ENCODE measurements at regions not wholly inside any gene's neighbourhood (a gene's known extent, or its start where the extent isn't known, plus 50 kb on each side); places are given as distances from the start of the nearest gene placed in this dataset.

DNA sequence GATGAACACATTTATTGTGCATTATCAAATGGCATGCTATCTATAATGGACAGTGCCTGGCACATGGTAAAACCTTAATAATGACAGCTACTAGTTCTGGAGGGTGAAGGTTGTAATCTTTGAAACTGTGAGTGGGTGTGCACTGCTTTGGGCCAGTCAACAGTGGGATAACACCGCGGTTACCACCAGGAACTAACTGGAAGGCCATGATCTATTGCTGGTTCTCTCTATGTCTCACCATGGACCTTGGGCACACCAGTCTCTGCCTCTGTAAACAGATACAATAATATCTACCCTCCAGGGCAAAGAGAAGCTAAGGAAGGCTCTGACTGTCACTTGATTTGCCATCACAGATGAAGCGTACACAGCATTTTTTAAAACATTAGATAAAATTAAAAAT lies 198.6 kb upstream of the ESRRG start:
- H3K4me1 ChIP-seq (ENCODE audit: insufficient read depth, low read length), result no peaks in the 10 kb centered on the region
- no peaks in the 10 kb centered on the region for H4K20me1 ChIP-seq (ENCODE audit: insufficient read depth, low read length)
- DNase-seq (ENCODE audit: low read depth), result no peak
- TF ChIP-seq, protein P1, sequence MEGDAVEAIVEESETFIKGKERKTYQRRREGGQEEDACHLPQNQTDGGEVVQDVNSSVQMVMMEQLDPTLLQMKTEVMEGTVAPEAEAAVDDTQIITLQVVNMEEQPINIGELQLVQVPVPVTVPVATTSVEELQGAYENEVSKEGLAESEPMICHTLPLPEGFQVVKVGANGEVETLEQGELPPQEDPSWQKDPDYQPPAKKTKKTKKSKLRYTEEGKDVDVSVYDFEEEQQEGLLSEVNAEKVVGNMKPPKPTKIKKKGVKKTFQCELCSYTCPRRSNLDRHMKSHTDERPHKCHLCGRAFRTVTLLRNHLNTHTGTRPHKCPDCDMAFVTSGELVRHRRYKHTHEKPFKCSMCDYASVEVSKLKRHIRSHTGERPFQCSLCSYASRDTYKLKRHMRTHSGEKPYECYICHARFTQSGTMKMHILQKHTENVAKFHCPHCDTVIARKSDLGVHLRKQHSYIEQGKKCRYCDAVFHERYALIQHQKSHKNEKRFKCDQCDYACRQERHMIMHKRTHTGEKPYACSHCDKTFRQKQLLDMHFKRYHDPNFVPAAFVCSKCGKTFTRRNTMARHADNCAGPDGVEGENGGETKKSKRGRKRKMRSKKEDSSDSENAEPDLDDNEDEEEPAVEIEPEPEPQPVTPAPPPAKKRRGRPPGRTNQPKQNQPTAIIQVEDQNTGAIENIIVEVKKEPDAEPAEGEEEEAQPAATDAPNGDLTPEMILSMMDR (IDR thresholded peaks at IDR 0.05; ENCODE audit: insufficient read depth, low read depth, low read length), result no peak
- TF ChIP-seq EZH2 (IDR thresholded peaks at IDR 0.05; ENCODE audit: insufficient read depth, low read length), result no peak
- no peaks in the 10 kb centered on the region for H3K36me3 ChIP-seq (ENCODE audit: insufficient read depth, low read length)
- no peak overlapping the region for H3K27ac ChIP-seq (ENCODE audit: low read depth, low read length)
- H3K4me3 ChIP-seq (ENCODE audit: insufficient read depth, low read depth, low read length), result no peak overlapping the region
- no peak overlapping the region for H2AFZ ChIP-seq (ENCODE audit: low read depth, low read length)
- H3K9me3 Mint-ChIP-seq (ENCODE audit: unreplicated experiment), result no peaks in the 10 kb centered on the region
- H3K36me3 Mint-ChIP-seq (ENCODE audit: low read depth, unreplicated experiment), result no peaks in the 10 kb centered on the region
- H3K9me3 ChIP-seq (ENCODE audit: insufficient read depth, low read depth, low read length), result no peaks in the 10 kb centered on the region
- no peak overlapping the region for H3K4me3 Mint-ChIP-seq (ENCODE audit: unreplicated experiment)
- H3K27me3 Mint-ChIP-seq (ENCODE audit: low read depth, unreplicated experiment), result no peaks in the 10 kb centered on the region
- FAIRE-seq, result no peak
- no peaks in the 10 kb centered on the region for H3K79me2 ChIP-seq (ENCODE audit: insufficient read depth, low read length)
- H3K9ac ChIP-seq (ENCODE audit: low read length), result no peak overlapping the region
- H3K4me1 Mint-ChIP-seq (ENCODE audit: low read depth, unreplicated experiment), result peaks cover 2% of the 10 kb centered on the region
- H3K27me3 ChIP-seq (ENCODE audit: insufficient read depth, low read length), result no peaks in the 10 kb centered on the region
- no peak overlapping the region for H3K4me2 ChIP-seq (ENCODE audit: low read length)
- no peak overlapping the region for H3K27ac Mint-ChIP-seq (ENCODE audit: unreplicated experiment)

DNA sequence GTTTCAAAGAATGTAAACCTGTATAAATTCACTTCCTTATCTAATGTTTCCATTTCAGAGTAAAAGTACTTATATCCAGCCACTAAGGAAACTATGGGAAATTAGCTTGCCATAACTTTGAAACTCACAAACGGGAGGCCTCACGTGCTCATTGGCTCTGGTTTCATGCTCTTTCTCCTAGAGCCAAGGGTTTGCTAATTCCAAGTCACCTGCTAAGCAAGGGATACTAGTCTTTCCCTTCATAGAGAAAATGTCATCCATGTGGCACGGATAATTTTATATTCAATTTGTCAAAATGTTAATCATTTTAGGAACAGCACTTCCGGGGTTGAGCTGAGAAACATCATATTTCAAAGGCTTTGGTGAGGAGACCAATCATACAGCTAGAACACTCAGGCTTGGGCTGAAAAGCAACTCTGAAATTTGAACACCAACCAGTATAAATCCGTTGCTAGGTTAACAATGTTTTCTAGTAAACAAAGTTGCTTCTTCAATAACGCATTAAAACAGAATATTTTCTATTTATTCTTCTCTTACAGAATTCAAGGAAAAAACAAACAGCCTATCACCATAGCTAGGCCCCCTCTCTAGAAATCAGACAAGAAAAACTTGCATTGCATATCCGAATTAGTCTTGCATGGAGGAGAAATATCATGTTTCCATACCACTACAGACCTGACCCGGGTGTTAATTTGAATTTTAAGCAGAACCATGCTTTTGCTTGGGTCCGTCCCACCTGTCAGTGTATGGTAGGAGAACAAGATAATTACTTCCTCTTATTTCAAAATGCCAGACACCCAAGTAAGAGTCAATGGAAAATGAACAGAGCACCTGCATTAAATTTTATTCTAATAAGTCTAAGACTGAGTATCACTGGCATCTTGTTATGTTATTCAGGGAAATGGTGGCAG lies 196.1 kb upstream of the ESRRG start:
- H3K27ac ChIP-seq (ENCODE audit: low read depth, low read length), result no peak overlapping the region
- no peak overlapping the region for H3K9ac ChIP-seq (ENCODE audit: low read length)
- H4K20me1 ChIP-seq (ENCODE audit: insufficient read depth, low read length), result no peaks in the 10 kb centered on the region
- H3K79me2 ChIP-seq (ENCODE audit: insufficient read depth, low read length), result no peaks in the 10 kb centered on the region
- TF ChIP-seq, protein P1 (IDR thresholded peaks at IDR 0.05; ENCODE audit: insufficient read depth, low read depth, low read length), result no peak
- TF ChIP-seq EZH2 (IDR thresholded peaks at IDR 0.05; ENCODE audit: insufficient read depth, low read length), result no peak
- no peaks in the 10 kb centered on the region for H3K36me3 ChIP-seq (ENCODE audit: insufficient read depth, low read length)
- no peaks in the 10 kb centered on the region for H3K4me1 ChIP-seq (ENCODE audit: insufficient read depth, low read length)
- FAIRE-seq (no peak), DNase-seq (ENCODE audit: low read depth) (no peak)
- Mint-ChIP-seq H3K36me3 (ENCODE audit: low read depth, unreplicated experiment) (no peaks in the 10 kb centered on the region), H3K9me3 (ENCODE audit: unreplicated experiment) (no peaks in the 10 kb centered on the region), H3K27me3 (ENCODE audit: low read depth, unreplicated experiment) (no peaks in the 10 kb centered on the region), H3K4me1 (ENCODE audit: low read depth, unreplicated experiment) (peaks cover 4% of the 10 kb centered on the region), H3K4me3 (ENCODE audit: unreplicated experiment) (no peak overlapping the region), H3K27ac (ENCODE audit: unreplicated experiment) (no peak overlapping the region)
- H2AFZ ChIP-seq (ENCODE audit: low read depth, low read length), result no peak overlapping the region
- H3K27me3 ChIP-seq (ENCODE audit: insufficient read depth, low read length), result no peaks in the 10 kb centered on the region
- no peak overlapping the region for H3K4me3 ChIP-seq (ENCODE audit: insufficient read depth, low read depth, low read length)
- no peaks in the 10 kb centered on the region for H3K9me3 ChIP-seq (ENCODE audit: insufficient read depth, low read depth, low read length)
- H3K4me2 ChIP-seq (ENCODE audit: low read length), result no peak overlapping the region

DNA sequence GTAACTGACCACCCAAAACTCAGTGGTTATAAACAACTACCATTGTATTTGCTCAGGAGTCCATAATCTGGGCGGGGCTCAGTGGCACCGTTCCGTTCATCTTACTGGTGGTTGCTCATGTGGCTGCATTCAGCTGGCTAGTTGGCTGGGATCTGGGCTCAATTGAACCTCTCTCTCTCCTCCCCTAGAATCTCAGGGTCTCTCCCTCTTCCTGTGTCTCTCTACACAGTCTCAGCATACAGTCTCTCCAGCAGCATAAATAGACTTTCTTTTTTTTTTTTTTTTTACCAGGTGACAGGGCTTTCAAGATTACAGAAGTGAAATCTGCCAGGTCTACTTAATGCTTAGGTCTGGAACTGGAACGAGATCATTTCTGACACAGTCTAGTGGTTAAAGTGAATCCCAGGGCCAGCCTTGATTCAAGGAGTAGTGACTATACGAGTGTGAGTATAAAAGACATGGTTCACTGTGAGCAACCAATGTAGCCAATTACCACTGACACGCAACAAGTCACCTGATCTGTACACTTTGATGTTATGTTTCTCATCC lies 193.7 kb upstream of the ESRRG start:
- no peaks in the 10 kb centered on the region for H3K79me2 ChIP-seq (ENCODE audit: insufficient read depth, low read length)
- Mint-ChIP-seq H3K27me3 (ENCODE audit: low read depth, unreplicated experiment) (no peaks in the 10 kb centered on the region), H3K9me3 (ENCODE audit: unreplicated experiment) (no peaks in the 10 kb centered on the region), H3K4me3 (ENCODE audit: unreplicated experiment) (no peak overlapping the region), H3K27ac (ENCODE audit: unreplicated experiment) (no peak overlapping the region), H3K36me3 (ENCODE audit: low read depth, unreplicated experiment) (no peaks in the 10 kb centered on the region), H3K4me1 (ENCODE audit: low read depth, unreplicated experiment) (peaks cover 4% of the 10 kb centered on the region)
- no peaks in the 10 kb centered on the region for H4K20me1 ChIP-seq (ENCODE audit: insufficient read depth, low read length)
- H3K9me3 ChIP-seq (ENCODE audit: insufficient read depth, low read depth, low read length), result no peaks in the 10 kb centered on the region
- no peak overlapping the region for H2AFZ ChIP-seq (ENCODE audit: low read depth, low read length)
- H3K27me3 ChIP-seq (ENCODE audit: insufficient read depth, low read length), result no peaks in the 10 kb centered on the region
- DNase-seq (ENCODE audit: low read depth) (no peak), FAIRE-seq (no peak)
- TF ChIP-seq, protein P1 (IDR thresholded peaks at IDR 0.05; ENCODE audit: insufficient read depth, low read depth, low read length), result no peak
- no peak for TF ChIP-seq EZH2 (IDR thresholded peaks at IDR 0.05; ENCODE audit: insufficient read depth, low read length)
- H3K9ac ChIP-seq (ENCODE audit: low read length), result no peak overlapping the region
- no peak overlapping the region for H3K4me2 ChIP-seq (ENCODE audit: low read length)
- H3K36me3 ChIP-seq (ENCODE audit: insufficient read depth, low read length), result no peaks in the 10 kb centered on the region
- no peak overlapping the region for H3K27ac ChIP-seq (ENCODE audit: low read depth, low read length)
- H3K4me3 ChIP-seq (ENCODE audit: insufficient read depth, low read depth, low read length), result no peak overlapping the region
- H3K4me1 ChIP-seq (ENCODE audit: insufficient read depth, low read length), result no peaks in the 10 kb centered on the region
